Activated CD8-positive, alpha-beta memory T cell treated with anti-CD3 and anti-CD28 coated beads for 24 hours (primary cell): ENCODE measurements at regions not wholly inside any gene's neighbourhood (a gene's known extent, or its start where the extent isn't known, plus 50 kb on each side); places are given as distances from the start of the nearest gene placed in this dataset.

ENCODE experiments used
- DNase-seq: peaks from one replicate; pipeline ENCODE4 v3.0.0-alpha.2; 2020

- DNase-seq, result no peak
These were observed 226.3 kb downstream of the TBXT start for GRCh38 chr6:165941249-165941775.

GRCh38 chr6:165940366-165940765 is 227.3 kb downstream of the TBXT start:
- no peak for DNase-seq

GRCh38 chr6:165939601-165940290 is 227.9 kb downstream of the TBXT start:
- DNase-seq, result no peak

- no peak for DNase-seq
These were observed 228.6 kb downstream of the TBXT start for GRCh38 chr6:165939047-165939446.

GRCh38 chr6:165937564-165938358 is 229.9 kb downstream of the TBXT start:
- no peak for DNase-seq

GRCh38 chr6:165936660-165937059 is 231.0 kb downstream of the TBXT start:
- no peak for DNase-seq

GRCh38 chr6:165936096-165936495 is 231.6 kb downstream of the TBXT start:
- no peak for DNase-seq

- DNase-seq, result no peak
These were observed 236.0 kb downstream of the TBXT start for GRCh38 chr6:165931675-165932074.

- DNase-seq, result no peak
These were observed 236.9 kb downstream of the TBXT start for GRCh38 chr6:165930668-165931214.

- DNase-seq, result no peak
These were observed 238.0 kb downstream of the TBXT start for GRCh38 chr6:165929607-165930006.

- no peak for DNase-seq
These were observed 241.3 kb downstream of the TBXT start for GRCh38 chr6:165926378-165926777.

- no peak for DNase-seq
These were observed 242.0 kb downstream of the TBXT start for GRCh38 chr6:165925474-165926156.

GRCh38 chr6:165922309-165922794 is 245.3 kb downstream of the TBXT start:
- DNase-seq, result no peak

GRCh38 chr6:165920896-165921671 is 246.6 kb downstream of the TBXT start:
- no peak for DNase-seq

GRCh38 chr6:165917576-165917975 is 250.1 kb downstream of the TBXT start:
- no peak for DNase-seq

- no peak for DNase-seq
These were observed 252.2 kb upstream of the PDE10A start for GRCh38 chr6:165915022-165915770.

GRCh38 chr6:165913676-165914570 is 250.9 kb upstream of the PDE10A start:
- no peak for DNase-seq

GRCh38 chr6:165910184-165910966 is 247.3 kb upstream of the PDE10A start:
- DNase-seq, result no peak

- DNase-seq, result no peak
These were observed 243.7 kb upstream of the PDE10A start for GRCh38 chr6:165906736-165907135.

- DNase-seq, result no peak
These were observed 242.7 kb upstream of the PDE10A start for GRCh38 chr6:165905744-165906143.
